Ishikawa (cell line): ENCODE measurements at regions not wholly inside any gene's neighbourhood (a gene's known extent, or its start where the extent isn't known, plus 50 kb on each side); places are given as distances from the start of the nearest gene placed in this dataset.

ENCODE experiments used
- CEBPB ChIP-seq: IDR thresholded peaks from 2 replicates; pipeline ENCODE4 v1.6.1; 2012
- CREB1 ChIP-seq: IDR thresholded peaks from 2 replicates; pipeline ENCODE4 v1.6.1; 2012; ENCODE audit warnings: low read depth
- EGR1 ChIP-seq: IDR thresholded peaks from 2 replicates; pipeline ENCODE4 v1.6.1; 2012
- EP300 ChIP-seq: IDR thresholded peaks from 2 replicates; pipeline ENCODE4 v1.6.1; 2012; ENCODE audit warnings: borderline replicate concordance
- FOXM1 ChIP-seq: IDR thresholded peaks from 2 replicates; pipeline ENCODE4 v1.6.1; 2012; ENCODE audit warnings: low read depth, borderline replicate concordance
- MAX ChIP-seq: IDR thresholded peaks from 2 replicates; pipeline ENCODE4 v1.6.1; 2012
- NFIC ChIP-seq: IDR thresholded peaks from 2 replicates; pipeline ENCODE4 v1.6.1; 2012
- RAD21 ChIP-seq: IDR thresholded peaks from 2 replicates; pipeline ENCODE4 v1.6.1; 2012; ENCODE audit warnings: low read depth
- REST ChIP-seq: IDR thresholded peaks from 2 replicates; pipeline ENCODE4 v1.6.1; 2012; ENCODE audit warnings: low read depth, mild to moderate bottlenecking
- TAF1 ChIP-seq: IDR thresholded peaks from 2 replicates; pipeline ENCODE4 v1.6.1; 2012; ENCODE audit warnings: low read depth, mild to moderate bottlenecking
- TCF12 ChIP-seq: IDR thresholded peaks from 2 replicates; pipeline ENCODE4 v1.6.1; 2012; ENCODE audit warnings: low read depth
- TEAD4 ChIP-seq: IDR thresholded peaks from 2 replicates; pipeline ENCODE4 v1.6.1; 2012
- USF1 ChIP-seq: IDR thresholded peaks from 2 replicates; pipeline ENCODE4 v1.6.1; 2012
- YY1 ChIP-seq: IDR thresholded peaks from 2 replicates; pipeline ENCODE4 v1.6.1; 2012; ENCODE audit warnings: low read depth
- ZBTB7A ChIP-seq: IDR thresholded peaks from 2 replicates; pipeline ENCODE4 v1.6.1; 2012; ENCODE audit warnings: low read depth

- TF ChIP-seq REST: no peak
- no peak for TF ChIP-seq MAX
- no peak for TF ChIP-seq TCF12
- no peak for TF ChIP-seq NFIC
- no peak for TF ChIP-seq EGR1
- TF ChIP-seq YY1: no peak
- no peak for TF ChIP-seq FOXM1
- TF ChIP-seq RAD21: no peak
- TF ChIP-seq CEBPB: no peak
- TF ChIP-seq USF1: no peak
- TF ChIP-seq TEAD4: no peak
- no peak for TF ChIP-seq ZBTB7A
- no peak for TF ChIP-seq TAF1
- no peak for TF ChIP-seq CREB1
- no peak for TF ChIP-seq EP300
Observed at GRCh38 chr14:61625165-61625564, 70.1 kb upstream of the HIF1A start.

GRCh38 chr14:61627612-61628011 is 67.7 kb upstream of the HIF1A start:
- TF ChIP-seq EGR1: no peak

GRCh38 chr14:61628016-61628725 is 67.1 kb upstream of the HIF1A start:
- TF ChIP-seq TAF1: no peak
- TF ChIP-seq EGR1: no peak
- no peak for TF ChIP-seq ZBTB7A
- TF ChIP-seq CREB1: no peak
- TF ChIP-seq CEBPB: no peak
- no peak for TF ChIP-seq REST
- no peak for TF ChIP-seq USF1
- no peak for TF ChIP-seq TCF12
- TF ChIP-seq EP300: no peak
- TF ChIP-seq RAD21: no peak
- no peak for TF ChIP-seq MAX
- TF ChIP-seq TEAD4: no peak
- TF ChIP-seq YY1: no peak
- TF ChIP-seq FOXM1: no peak
- TF ChIP-seq NFIC: no peak

GRCh38 chr14:61630399-61631044 is 64.8 kb upstream of the HIF1A start:
- TF ChIP-seq REST: no peak
